Activated B cell treated with CpG ODN at 0.5 μM for 24 hours (primary cell): ENCODE measurements at regions not wholly inside any gene's neighbourhood (a gene's known extent, or its start where the extent isn't known, plus 50 kb on each side); places are given as distances from the start of the nearest gene placed in this dataset.

Experiments
- ATAC-seq: fragments of 200-7000 bp; cut with Tn5 transposase; one replicate; pipeline ENCODE4 v1.10.0; 2021; ENCODE audit warnings: low read depth, mild to moderate bottlenecking, moderate library complexity
- CTCF ChIA-PET: fragments of 350-600 bp; sonication (Branson Sonifier 250); formaldehyde crosslinking; loops from one replicate; lab custom pipeline; 2021; ENCODE audit warnings: antibody characterized with exemption; lab: Charles Lee
- POLR2A ChIA-PET: fragments of 350-600 bp; sonication (Branson Sonifier 250); formaldehyde crosslinking; loops from one replicate; lab custom pipeline; 2021; ENCODE audit warnings: antibody characterized with exemption; lab: Charles Lee
- DNase-seq: peaks from one replicate; pipeline ENCODE4 v3.0.0; 2022
- H3K27ac Mint-ChIP-seq: one replicate; pipeline ENCODE4 v1.8.0; 2020; ENCODE audit warnings: mixed read lengths
- H3K27me3 Mint-ChIP-seq: one replicate; pipeline ENCODE4 v1.8.0; 2021; ENCODE audit warnings: mixed read lengths
- H3K36me3 Mint-ChIP-seq: one replicate; pipeline ENCODE4 v1.8.0; 2021; ENCODE audit warnings: low read depth, mixed read lengths
- H3K4me1 Mint-ChIP-seq: one replicate; pipeline ENCODE4 v1.8.0; 2021; ENCODE audit warnings: mixed read lengths
- H3K4me3 Mint-ChIP-seq: one replicate; pipeline ENCODE4 v1.8.0; 2020; ENCODE audit warnings: mild to moderate bottlenecking, mixed read lengths
- H3K9me3 Mint-ChIP-seq: one replicate; pipeline ENCODE4 v1.8.0; 2020; ENCODE audit warnings: mixed read lengths
- CTCF ChIP-seq: fragments of 200-600 bp; IDR thresholded peaks from one replicate; pipeline ENCODE4 v1.8.0; 2022; ENCODE audit warnings: antibody characterized with exemption, mild to moderate bottlenecking
- intact Hi-C: fragments of 100-400 bp; cut with micrococcal nuclease; formaldehyde crosslinking; loops from one replicate; pipeline ENCODE4 v1.15.1; 2024

GRCh38 chr19:33997690-33998089 is 174.6 kb upstream of the LSM14A start:
- no peaks in the 10 kb centered on the region for H3K36me3 Mint-ChIP-seq
- ATAC-seq (no peak), DNase-seq (no peak)
- no peak overlapping the region for H3K4me3 Mint-ChIP-seq
- H3K9me3 Mint-ChIP-seq, result peaks cover 7% of the 10 kb centered on the region
- POLR2A ChIA-PET, result no interaction called here
- H3K27ac Mint-ChIP-seq, result no peak overlapping the region
- H3K27me3 Mint-ChIP-seq, result peaks cover 16% of the 10 kb centered on the region
- intact Hi-C loops, result loop anchor here (1.0 to 5.0 kb wide), 2 partner anchors 200 to 219 kb away; partner anchors contain the start of gene KCTD15
- CTCF ChIA-PET, result interaction anchor here (0.7 to 1.8 kb wide), 5 partner anchors 18 to 220 kb away, joined by 3 to 14 read pairs (median 4); partner anchors contain the start of gene KCTD15
- no peak for TF ChIP-seq CTCF
- no peaks in the 10 kb centered on the region for H3K4me1 Mint-ChIP-seq

- DNase-seq, result no peak
- TF ChIP-seq CTCF, result no peak
- POLR2A ChIA-PET, result no interaction called here
- intact Hi-C loops, result loop anchor here (1.0 to 5.0 kb wide), 2 partner anchors 201 to 220 kb away; partner anchors contain the start of gene KCTD15
- peaks cover 4% of the 10 kb centered on the region for H3K9me3 Mint-ChIP-seq
- H3K27me3 Mint-ChIP-seq, result peaks cover 17% of the 10 kb centered on the region
- CTCF ChIA-PET, result interaction anchor here (0.7 to 1.8 kb wide), 4 partner anchors 17 to 220 kb away, joined by 3 to 14 read pairs (median 4); partner anchors contain the start of gene KCTD15
- H3K4me3 Mint-ChIP-seq, result no peak overlapping the region
- no peak for ATAC-seq
- no peaks in the 10 kb centered on the region for H3K4me1 Mint-ChIP-seq
- H3K36me3 Mint-ChIP-seq, result no peaks in the 10 kb centered on the region
- H3K27ac Mint-ChIP-seq, result no peak overlapping the region
Measured at GRCh38 chr19:33998302-33998701, 174.0 kb upstream of the LSM14A start.

- H3K4me3 Mint-ChIP-seq, result no peak overlapping the region
- peaks cover 14% of the 10 kb centered on the region for H3K27me3 Mint-ChIP-seq
- intact Hi-C loops, result loop anchor here (1.0 to 5.0 kb wide), 2 partner anchors 202 to 221 kb away; partner anchors contain the start of gene KCTD15
- H3K4me1 Mint-ChIP-seq, result no peaks in the 10 kb centered on the region
- CTCF ChIA-PET, result interaction anchor here (1.1 to 1.8 kb wide), 2 partner anchors 17 to 221 kb away, joined by 4 to 14 read pairs; no protein-coding TSS in a partner anchor
- H3K27ac Mint-ChIP-seq, result no peak overlapping the region
- DNase-seq (no peak), ATAC-seq (no peak)
- peaks cover 2% of the 10 kb centered on the region for H3K9me3 Mint-ChIP-seq
- no peak for TF ChIP-seq CTCF
- no peaks in the 10 kb centered on the region for H3K36me3 Mint-ChIP-seq
- POLR2A ChIA-PET, result no interaction called here
Measured at GRCh38 chr19:33998739-33999345, 173.5 kb upstream of the LSM14A start.

- Mint-ChIP-seq H3K4me3 (no peak overlapping the region), H3K4me1 (no peaks in the 10 kb centered on the region), H3K36me3 (no peaks in the 10 kb centered on the region), H3K27me3 (peaks cover 28% of the 10 kb centered on the region), H3K9me3 (peaks cover 8% of the 10 kb centered on the region), H3K27ac (no peak overlapping the region)
- TF ChIP-seq CTCF, result no peak
- ChIA-PET CTCF (no interaction called here), POLR2A (no interaction called here)
- intact Hi-C loops, result no loop called here
- no peak for ATAC-seq
- no peak for DNase-seq
Measured at GRCh38 chr19:34017024-34017423, 155.3 kb upstream of the LSM14A start.

- ATAC-seq, result no peak
- intact Hi-C loops, result no loop called here
- H3K9me3 Mint-ChIP-seq, result peaks cover 10% of the 10 kb centered on the region
- no peaks in the 10 kb centered on the region for H3K36me3 Mint-ChIP-seq
- H3K4me1 Mint-ChIP-seq, result no peaks in the 10 kb centered on the region
- H3K27ac Mint-ChIP-seq, result no peak overlapping the region
- H3K4me3 Mint-ChIP-seq, result no peak overlapping the region
- ChIA-PET CTCF (no interaction called here), POLR2A (no interaction called here)
- no peak for DNase-seq
- TF ChIP-seq CTCF, result no peak
- H3K27me3 Mint-ChIP-seq, result peaks cover 22% of the 10 kb centered on the region
Measured at GRCh38 chr19:34017601-34018000, 154.7 kb upstream of the LSM14A start.
